ENCODE measurements at regions not wholly inside any gene's neighbourhood (a gene's known extent, or its start where the extent isn't known, plus 50 kb on each side); places are given as distances from the start of the nearest gene placed in this dataset.

- no peak for TF ChIP-seq CTCF (IDR thresholded peaks at IDR 0.05)
- no peak for TF ChIP-seq POLR2A (IDR thresholded peaks at IDR 0.05)
- TF ChIP-seq POLR2AphosphoS5 (IDR thresholded peaks at IDR 0.05) = no peak
Observed at GRCh38 chr9:13331320-13331719, 51.8 kb upstream of the MPDZ start.
